Endothelial cell of umbilical vein (primary cell): ENCODE measurements at regions not wholly inside any gene's neighbourhood (a gene's known extent, or its start where the extent isn't known, plus 50 kb on each side); places are given as distances from the start of the nearest gene placed in this dataset.

Experiments used
- BruUV-seq: library from RNA; stranded (reverse); fragments of 400-500 nt; replicated peaks from 2 replicates; lab custom pipeline; 2021; lab: Mats Ljungman, UMichigan
- CTCF ChIA-PET: fragments of 300-600, 350-600 bp; sonication (Branson Sonifier 250); formaldehyde crosslinking; loops from one replicate; lab custom pipeline; 2021; ENCODE audit warnings: antibody characterized with exemption, inconsistent platforms; lab: Charles Lee
- POLR2A ChIA-PET: fragments of 300-600, 350-600 bp; sonication (Branson Sonifier 250); formaldehyde crosslinking; loops from one replicate; lab custom pipeline; 2021; ENCODE audit warnings: antibody characterized with exemption, inconsistent platforms; lab: Charles Lee
- DNase-seq: peaks from one replicate; pipeline ENCODE4 v3.0.0-alpha.2; 2011; ENCODE audit warnings: low read depth, low spot score
- FAIRE-seq: peaks from 2 replicates; lab custom pipeline; 2011; peaks lifted over from hg19 to GRCh38; lab: Jason Lieb, UNC
- H2AFZ ChIP-seq: 2 replicates; pipeline ENCODE4 v1.6.0; 2012; ENCODE audit warnings: low read depth, low read length, control low read depth, inconsistent platforms
- H3K27ac ChIP-seq: 2 replicates; pipeline ENCODE4 v1.5.1; 2011; ENCODE audit warnings: low read depth, mild to moderate bottlenecking, control low read depth, low read length, moderate library complexity; ENCODE audit not compliant: insufficient read depth
- H3K27me3 ChIP-seq, 2 experiments: 2 replicates each; pipeline versions ENCODE4 v1.6.0 to v1.6.1; 2011; ENCODE audit warnings: low read length in 2 of 2, mixed read lengths in 1 of 2; ENCODE audit not compliant: control insufficient read depth in 2 of 2, insufficient read depth in 2 of 2
- H3K36me3 ChIP-seq, 2 experiments: 2 replicates in 1 of 2; 3 replicates in 1 of 2; pipeline ENCODE4 v1.5.1; 2011; ENCODE audit warnings: low read length in 2 of 2, mild to moderate bottlenecking in 1 of 2, moderate library complexity in 1 of 2; ENCODE audit not compliant: control insufficient read depth in 2 of 2, insufficient read depth in 2 of 2; ENCODE audit errors: extremely low read depth in 1 of 2
- H3K4me1 ChIP-seq: 3 replicates; pipeline ENCODE4 v1.5.1; 2011; ENCODE audit warnings: mild to moderate bottlenecking, low read length; ENCODE audit not compliant: control insufficient read depth, insufficient read depth; ENCODE audit errors: extremely low read depth
- H3K4me2 ChIP-seq: 2 replicates; pipeline ENCODE4 v1.6.1; 2011; ENCODE audit warnings: low read length, control low read depth, mixed read lengths; ENCODE audit not compliant: insufficient read depth
- H3K4me3 ChIP-seq, 3 experiments: fragments of 200-600 bp in 1 of 3; sonication (generic), shearing (Covaris generic) in 1 of 3; replicated peaks in 1 of 3; 2 replicates each; pipeline ENCODE4 v1.5.1; 2011 to 2016; ENCODE audit warnings: control low read depth in 3 of 3, low read length in 3 of 3, mild to moderate bottlenecking in 2 of 3, inconsistent platforms in 1 of 3, low read depth in 1 of 3, moderate library complexity in 1 of 3; ENCODE audit not compliant: insufficient read depth in 1 of 3
- H3K79me2 ChIP-seq: 2 replicates; pipeline ENCODE4 v1.6.0; 2012; ENCODE audit warnings: low read length, inconsistent platforms; ENCODE audit not compliant: control insufficient read depth, insufficient read depth
- H3K9ac ChIP-seq: replicated peaks from 2 replicates; pipeline ENCODE3; 2011; ENCODE audit warnings: low read length, control low read depth; ENCODE audit not compliant: insufficient read depth; ENCODE audit errors: extremely low read depth
- H3K9me1 ChIP-seq: replicated peaks from 3 replicates; pipeline ENCODE4 v1.6.0; 2011; ENCODE audit warnings: mild to moderate bottlenecking, low read length; ENCODE audit not compliant: control insufficient read depth, insufficient read depth; ENCODE audit errors: extremely low read depth
- H3K9me3 ChIP-seq: replicated peaks from 2 replicates; pipeline ENCODE4 v1.5.1; 2012; ENCODE audit warnings: low read length, inconsistent platforms; ENCODE audit not compliant: control insufficient read depth, insufficient read depth
- H4K20me1 ChIP-seq: replicated peaks from 2 replicates; pipeline ENCODE3; 2011; ENCODE audit warnings: mild to moderate bottlenecking, low read length; ENCODE audit not compliant: control insufficient read depth, insufficient read depth; ENCODE audit errors: extremely low read depth
- EZH2 ChIP-seq: IDR thresholded peaks from 2 replicates; pipeline ENCODE4 v1.6.1; 2012; ENCODE audit warnings: borderline replicate concordance, low read depth, mild to moderate bottlenecking, moderate library complexity, low read length, inconsistent platforms; ENCODE audit not compliant: severe bottlenecking
- FOS ChIP-seq: IDR thresholded peaks from 2 replicates; pipeline ENCODE4 v1.6.1; 2011; ENCODE audit warnings: mild to moderate bottlenecking, low read length, moderate library complexity, borderline replicate concordance; ENCODE audit not compliant: insufficient read depth
- GATA2 ChIP-seq: IDR thresholded peaks from 2 replicates; pipeline ENCODE4 v1.7.0; 2011; ENCODE audit warnings: low read depth, mild to moderate bottlenecking, moderate library complexity, mixed read lengths, low read length; ENCODE audit not compliant: insufficient read length, insufficient read depth
- JUN ChIP-seq: IDR thresholded peaks from 2 replicates; pipeline ENCODE4 v1.6.1; 2011; ENCODE audit warnings: borderline replicate concordance, low read depth; ENCODE audit not compliant: insufficient read length, insufficient read depth
- MYC ChIP-seq: IDR thresholded peaks from one replicate; pipeline ENCODE4 v1.6.1; 2011; ENCODE audit warnings: mild to moderate bottlenecking, low read depth, low read length
- POLR2A ChIP-seq: IDR thresholded peaks from 2 replicates; pipeline ENCODE4 v1.6.1; 2012; ENCODE audit warnings: low read depth, mild to moderate bottlenecking, control low read depth, low read length
- POLR2AphosphoS5 ChIP-seq: IDR thresholded peaks from 2 replicates; pipeline ENCODE4 v1.6.1; 2012; ENCODE audit warnings: low read depth, mild to moderate bottlenecking, control low read depth, low read length, moderate library complexity; ENCODE audit not compliant: insufficient read depth
- dilution Hi-C: fragments of 300-500 bp; cut with MboI; formaldehyde crosslinking; loops from one replicate; pipeline ENCODE4 v1.15.0; 2019; ENCODE audit warnings: low sequenced_read_pairs; ENCODE audit not compliant: extremely low pct_ligation_motif_present
- intact Hi-C: fragments of 100-400 bp; cut with micrococcal nuclease; formaldehyde crosslinking; loops from one replicate; pipeline ENCODE4 v1.10.0; 2022
- TF ChIP-seq, protein P1 (sequence below): IDR thresholded peaks from 2 replicates; pipeline ENCODE4 v1.6.1; 2011; ENCODE audit not compliant: insufficient read depth, insufficient read length
- TF ChIP-seq, protein P2 (sequence below), 2 donors: IDR thresholded peaks; 1 replicate in 1 of 2; 2 replicates in 1 of 2; pipeline ENCODE4 v1.5.1; 2011; ENCODE audit warnings: low read length in 2 of 2, mild to moderate bottlenecking in 2 of 2, moderate library complexity in 2 of 2, control low read depth in 1 of 2, inconsistent platforms in 1 of 2, low read depth in 1 of 2; ENCODE audit not compliant: insufficient read depth in 1 of 2; ENCODE audit errors: extremely low read depth in 1 of 2

DNA sequence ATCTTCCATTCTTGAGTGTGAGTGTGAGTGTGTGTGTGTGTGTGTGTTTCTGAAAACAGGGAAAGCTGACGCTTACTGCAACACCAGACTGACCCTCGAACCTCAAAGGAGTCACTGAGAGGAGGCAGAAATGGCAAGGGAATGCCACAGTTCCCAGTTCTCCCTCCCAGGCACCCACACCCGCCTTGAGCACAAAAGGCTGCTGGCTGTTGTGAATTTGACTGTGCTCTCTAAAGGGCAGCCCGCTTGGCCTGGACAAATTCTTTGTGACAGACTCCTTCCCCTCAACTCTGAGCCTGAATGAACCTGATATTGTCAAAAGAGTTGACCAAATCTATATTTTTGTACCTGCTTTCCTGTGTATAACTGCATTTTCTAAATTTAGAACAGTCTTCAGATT, 245.7 kb upstream of the IRX2 start:
- no peak for DNase-seq
- Histone ChIP-seq H3K9me3 (peaks cover 7% of the 10 kb centered on the region), H3K9ac (no peak overlapping the region), H3K27me3 (no peaks in the 10 kb centered on the region), H3K79me2 (no peaks in the 10 kb centered on the region), H3K4me1 (no peaks in the 10 kb centered on the region), H3K4me2 (no peak overlapping the region), H3K9me1 (no peaks in the 10 kb centered on the region), H2AFZ (no peak overlapping the region), H3K27ac (no peak overlapping the region), H3K36me3 (no peaks in the 10 kb centered on the region), H4K20me1 (no peaks in the 10 kb centered on the region), H3K4me3 (no peak overlapping the region)
- BruUV-seq = no TSS peak
- no peak for FAIRE-seq
- intact Hi-C loops (no loop called here), dilution Hi-C loops (no loop called here)
- TF ChIP-seq GATA2 (no peak), JUN (no peak), POLR2AphosphoS5 (no peak), MYC (no peak), FOS (no peak), EZH2 (no peak), POLR2A (no peak)
- TF ChIP-seq, protein P1, sequence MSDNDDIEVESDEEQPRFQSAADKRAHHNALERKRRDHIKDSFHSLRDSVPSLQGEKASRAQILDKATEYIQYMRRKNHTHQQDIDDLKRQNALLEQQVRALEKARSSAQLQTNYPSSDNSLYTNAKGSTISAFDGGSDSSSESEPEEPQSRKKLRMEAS = no peak
- TF ChIP-seq, protein P2, sequence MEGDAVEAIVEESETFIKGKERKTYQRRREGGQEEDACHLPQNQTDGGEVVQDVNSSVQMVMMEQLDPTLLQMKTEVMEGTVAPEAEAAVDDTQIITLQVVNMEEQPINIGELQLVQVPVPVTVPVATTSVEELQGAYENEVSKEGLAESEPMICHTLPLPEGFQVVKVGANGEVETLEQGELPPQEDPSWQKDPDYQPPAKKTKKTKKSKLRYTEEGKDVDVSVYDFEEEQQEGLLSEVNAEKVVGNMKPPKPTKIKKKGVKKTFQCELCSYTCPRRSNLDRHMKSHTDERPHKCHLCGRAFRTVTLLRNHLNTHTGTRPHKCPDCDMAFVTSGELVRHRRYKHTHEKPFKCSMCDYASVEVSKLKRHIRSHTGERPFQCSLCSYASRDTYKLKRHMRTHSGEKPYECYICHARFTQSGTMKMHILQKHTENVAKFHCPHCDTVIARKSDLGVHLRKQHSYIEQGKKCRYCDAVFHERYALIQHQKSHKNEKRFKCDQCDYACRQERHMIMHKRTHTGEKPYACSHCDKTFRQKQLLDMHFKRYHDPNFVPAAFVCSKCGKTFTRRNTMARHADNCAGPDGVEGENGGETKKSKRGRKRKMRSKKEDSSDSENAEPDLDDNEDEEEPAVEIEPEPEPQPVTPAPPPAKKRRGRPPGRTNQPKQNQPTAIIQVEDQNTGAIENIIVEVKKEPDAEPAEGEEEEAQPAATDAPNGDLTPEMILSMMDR (IDR thresholded peaks at IDR 0.05; ENCODE audit: extremely low read depth in 1 of 2, insufficient read depth in 1 of 2, low read depth in 1 of 2, low read length in 2 of 2) = no peak
- POLR2A ChIA-PET = no interaction called here
- CTCF ChIA-PET = no interaction called here
